ENCODE measurements at regions not wholly inside any gene's neighbourhood (a gene's known extent, or its start where the extent isn't known, plus 50 kb on each side); places are given as distances from the start of the nearest gene placed in this dataset.
A peak's percentile ranks its signal among the peaks of the same experiment; 100 is the strongest.

GRCh38 chr5:36396640-36397039 is 94.9 kb upstream of the RANBP3L start:
- CTCF ChIA-PET = no interaction called here
- H3K36me3 Mint-ChIP-seq (ENCODE audit: insufficient read depth, unreplicated experiment) = no peaks in the 10 kb centered on the region
- no peaks in the 10 kb centered on the region for H3K27me3 Mint-ChIP-seq (ENCODE audit: insufficient read depth, unreplicated experiment)
- H3K9me3 Mint-ChIP-seq (ENCODE audit: unreplicated experiment) = no peaks in the 10 kb centered on the region
- no peak overlapping the region for H3K4me3 ChIP-seq (ENCODE audit: low read depth, low read length)
- no peaks in the 10 kb centered on the region for H3K9me3 ChIP-seq
- DNase-seq = peak; percentile 67 to 76
- no peaks in the 10 kb centered on the region for H3K27me3 ChIP-seq (replicated peaks; ENCODE audit: control insufficient read depth, insufficient read depth, low read length)
- peaks cover 46% of the 10 kb centered on the region for H3K4me1 ChIP-seq
- peaks cover 35% of the 10 kb centered on the region for H3K4me1 Mint-ChIP-seq (ENCODE audit: low read depth, unreplicated experiment)
- H3K36me3 ChIP-seq (ENCODE audit: control insufficient read depth, insufficient read depth, low read length) = no peaks in the 10 kb centered on the region
- H3K27ac Mint-ChIP-seq (ENCODE audit: unreplicated experiment) = peak overlapping the region; percentile 68
- TF ChIP-seq CTCF (IDR thresholded peaks at IDR 0.05; ENCODE audit: insufficient read depth in 1 of 2, low read depth in 1 of 2, low read length in 1 of 2, severe bottlenecking in 1 of 2, unreplicated experiment in 1 of 2) = no peak
- intact Hi-C loops (cut with micrococcal nuclease; ENCODE audit: unreplicated experiment) = loop anchor here (1.0 kb wide), 4 partner anchors 29 to 240 kb away; no protein-coding TSS in a partner anchor
- BruUV-seq (replicated peaks) = no TSS peak
- POLR2A ChIA-PET = no interaction called here
- peak overlapping the region; percentile 42 for H3K4me3 Mint-ChIP-seq (ENCODE audit: unreplicated experiment)

- H3K36me3 Mint-ChIP-seq (ENCODE audit: insufficient read depth, unreplicated experiment) = no peaks in the 10 kb centered on the region
- DNase-seq = peak in 1 of 2 experiments; percentile 48
- CTCF ChIA-PET = interaction anchor here (0.8 kb wide), 1 partner anchor 319 kb away, joined by 4 read pairs; no protein-coding TSS in a partner anchor
Observed at GRCh38 chr5:36397901-36398536, 96.3 kb upstream of the RANBP3L start.

GRCh38 chr5:36402512-36402906 is 100.8 kb upstream of the RANBP3L start:
- no peaks in the 10 kb centered on the region for H3K9me3 ChIP-seq
- no peaks in the 10 kb centered on the region for H3K36me3 ChIP-seq (ENCODE audit: control insufficient read depth, insufficient read depth, low read length)
- H3K4me1 ChIP-seq = peaks cover 12% of the 10 kb centered on the region
- intact Hi-C loops (cut with micrococcal nuclease; ENCODE audit: unreplicated experiment) = no loop called here
- no peaks in the 10 kb centered on the region for H3K27me3 Mint-ChIP-seq (ENCODE audit: insufficient read depth, unreplicated experiment)
- ChIA-PET CTCF (interaction anchor here (0.5 to 1.4 kb wide), 2 partner anchors 134 to 288 kb away, joined by 3 to 5 read pairs; no protein-coding TSS in a partner anchor), POLR2A (no interaction called here)
- BruUV-seq (replicated peaks) = no TSS peak
- H3K4me3 Mint-ChIP-seq (ENCODE audit: unreplicated experiment) = no peak overlapping the region
- no peak for TF ChIP-seq CTCF (IDR thresholded peaks at IDR 0.05; ENCODE audit: insufficient read depth in 1 of 2, low read depth in 1 of 2, low read length in 1 of 2, severe bottlenecking in 1 of 2, unreplicated experiment in 1 of 2)
- no peak overlapping the region for H3K27ac Mint-ChIP-seq (ENCODE audit: unreplicated experiment)
- no peaks in the 10 kb centered on the region for H3K27me3 ChIP-seq (replicated peaks; ENCODE audit: control insufficient read depth, insufficient read depth, low read length)
- no peaks in the 10 kb centered on the region for H3K9me3 Mint-ChIP-seq (ENCODE audit: unreplicated experiment)
- DNase-seq = no peak
- peaks cover 7% of the 10 kb centered on the region for H3K4me1 Mint-ChIP-seq (ENCODE audit: low read depth, unreplicated experiment)
- no peaks in the 10 kb centered on the region for H3K36me3 Mint-ChIP-seq (ENCODE audit: insufficient read depth, unreplicated experiment)
- no peak overlapping the region for H3K4me3 ChIP-seq (ENCODE audit: low read depth, low read length)

More at GRCh38 chr5:36397901-36398536, 96.3 kb upstream of the RANBP3L start:
- Histone ChIP-seq H3K4me1 (peaks cover 46% of the 10 kb centered on the region), H3K36me3 (ENCODE audit: control insufficient read depth, insufficient read depth, low read length) (no peaks in the 10 kb centered on the region), H3K9me3 (no peaks in the 10 kb centered on the region), H3K27me3 (replicated peaks; ENCODE audit: control insufficient read depth, insufficient read depth, low read length) (no peaks in the 10 kb centered on the region), H3K4me3 (ENCODE audit: low read depth, low read length) (no peak overlapping the region)
- intact Hi-C loops (cut with micrococcal nuclease; ENCODE audit: unreplicated experiment) = loop anchor here (1.0 kb wide), 4 partner anchors 133 to 319 kb away; no protein-coding TSS in a partner anchor
- Mint-ChIP-seq H3K4me3 (ENCODE audit: unreplicated experiment) (no peak overlapping the region), H3K9me3 (ENCODE audit: unreplicated experiment) (no peaks in the 10 kb centered on the region), H3K27me3 (ENCODE audit: insufficient read depth, unreplicated experiment) (no peaks in the 10 kb centered on the region), H3K27ac (ENCODE audit: unreplicated experiment) (no peak overlapping the region), H3K4me1 (ENCODE audit: low read depth, unreplicated experiment) (peaks cover 35% of the 10 kb centered on the region)
- BruUV-seq (replicated peaks) = no TSS peak
- POLR2A ChIA-PET = no interaction called here
- TF ChIP-seq CTCF (IDR thresholded peaks at IDR 0.05; ENCODE audit: insufficient read depth in 1 of 2, low read depth in 1 of 2, low read length in 1 of 2, severe bottlenecking in 1 of 2, unreplicated experiment in 1 of 2) = peak; percentile 50 to 64

Measured in Caco-2 (cell line).